ENCODE measurements at regions not wholly inside any gene's neighbourhood (a gene's known extent, or its start where the extent isn't known, plus 50 kb on each side); places are given as distances from the start of the nearest gene placed in this dataset.

DNA sequence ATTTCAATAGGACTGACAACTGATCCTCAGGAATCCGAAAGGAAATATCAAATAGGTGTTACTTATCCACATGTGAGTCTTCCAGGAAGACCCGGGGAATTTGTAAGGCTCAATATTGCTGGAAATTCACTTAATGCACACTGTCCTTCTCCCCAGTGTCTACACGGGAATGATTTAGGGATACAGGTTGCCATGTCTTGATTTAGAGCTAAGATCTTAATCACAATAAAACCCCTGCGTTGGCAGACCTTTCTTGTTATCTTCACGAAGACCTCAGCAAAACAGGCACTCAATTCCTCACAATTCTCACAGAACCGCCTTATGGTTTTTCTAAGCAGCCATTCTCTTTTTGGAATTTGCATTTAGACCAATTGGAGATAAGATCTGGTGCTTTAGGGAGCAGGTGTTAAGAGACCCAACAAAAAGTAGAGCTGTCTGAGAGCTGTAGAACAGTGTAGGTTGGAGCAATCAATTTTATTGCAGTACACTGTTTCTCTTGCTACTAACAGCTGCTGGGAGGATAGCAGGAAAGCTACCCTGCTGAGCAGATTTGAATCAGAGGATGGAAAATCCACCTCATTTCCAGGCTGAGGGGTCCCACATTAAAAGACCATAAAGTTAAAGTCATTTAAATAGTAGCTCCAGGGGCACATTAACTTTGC, 925.7 kb downstream of the EPHA3 start:
- Histone ChIP-seq H3K9ac (ENCODE audit: low read depth in 1 of 2, low read length in 2 of 2) (no peak overlapping the region), H3K4me1 (ENCODE audit: control insufficient read depth in 4 of 4, insufficient read depth in 4 of 4, low read length in 3 of 4) (no peaks in the 10 kb centered on the region), H3K9me3 (ENCODE audit: control insufficient read depth in 4 of 4, low read length in 3 of 4) (no peaks in the 10 kb centered on the region), H3K36me3 (ENCODE audit: control insufficient read depth in 4 of 4, insufficient read depth in 3 of 4, low read depth in 1 of 4, low read length in 3 of 4) (no peaks in the 10 kb centered on the region), H3K27me3 (ENCODE audit: control insufficient read depth in 4 of 4, insufficient read depth in 4 of 4, low read length in 3 of 4) (no peaks in the 10 kb centered on the region), H3K27ac (ENCODE audit: low read depth in 1 of 2, low read length in 2 of 2) (no peak overlapping the region), H3K4me3 (ENCODE audit: low read depth in 1 of 3, low read length in 3 of 3) (no peak overlapping the region)
- 52% methylated on average over 6 of the region's 6 CpGs for WGBS
- TF ChIP-seq FOXA2 (IDR thresholded peaks at IDR 0.05) (no peak), GABPA (IDR thresholded peaks at IDR 0.05 in 1 of 2, conservative IDR thresholded peaks at IDR 0.05 in 1 of 2) (no peak), SP1 (IDR thresholded peaks at IDR 0.05) (no peak)
- TF ChIP-seq, protein P1, sequence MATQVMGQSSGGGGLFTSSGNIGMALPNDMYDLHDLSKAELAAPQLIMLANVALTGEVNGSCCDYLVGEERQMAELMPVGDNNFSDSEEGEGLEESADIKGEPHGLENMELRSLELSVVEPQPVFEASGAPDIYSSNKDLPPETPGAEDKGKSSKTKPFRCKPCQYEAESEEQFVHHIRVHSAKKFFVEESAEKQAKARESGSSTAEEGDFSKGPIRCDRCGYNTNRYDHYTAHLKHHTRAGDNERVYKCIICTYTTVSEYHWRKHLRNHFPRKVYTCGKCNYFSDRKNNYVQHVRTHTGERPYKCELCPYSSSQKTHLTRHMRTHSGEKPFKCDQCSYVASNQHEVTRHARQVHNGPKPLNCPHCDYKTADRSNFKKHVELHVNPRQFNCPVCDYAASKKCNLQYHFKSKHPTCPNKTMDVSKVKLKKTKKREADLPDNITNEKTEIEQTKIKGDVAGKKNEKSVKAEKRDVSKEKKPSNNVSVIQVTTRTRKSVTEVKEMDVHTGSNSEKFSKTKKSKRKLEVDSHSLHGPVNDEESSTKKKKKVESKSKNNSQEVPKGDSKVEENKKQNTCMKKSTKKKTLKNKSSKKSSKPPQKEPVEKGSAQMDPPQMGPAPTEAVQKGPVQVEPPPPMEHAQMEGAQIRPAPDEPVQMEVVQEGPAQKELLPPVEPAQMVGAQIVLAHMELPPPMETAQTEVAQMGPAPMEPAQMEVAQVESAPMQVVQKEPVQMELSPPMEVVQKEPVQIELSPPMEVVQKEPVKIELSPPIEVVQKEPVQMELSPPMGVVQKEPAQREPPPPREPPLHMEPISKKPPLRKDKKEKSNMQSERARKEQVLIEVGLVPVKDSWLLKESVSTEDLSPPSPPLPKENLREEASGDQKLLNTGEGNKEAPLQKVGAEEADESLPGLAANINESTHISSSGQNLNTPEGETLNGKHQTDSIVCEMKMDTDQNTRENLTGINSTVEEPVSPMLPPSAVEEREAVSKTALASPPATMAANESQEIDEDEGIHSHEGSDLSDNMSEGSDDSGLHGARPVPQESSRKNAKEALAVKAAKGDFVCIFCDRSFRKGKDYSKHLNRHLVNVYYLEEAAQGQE (IDR thresholded peaks at IDR 0.05): no peak
- TF ChIP-seq, protein P2, sequence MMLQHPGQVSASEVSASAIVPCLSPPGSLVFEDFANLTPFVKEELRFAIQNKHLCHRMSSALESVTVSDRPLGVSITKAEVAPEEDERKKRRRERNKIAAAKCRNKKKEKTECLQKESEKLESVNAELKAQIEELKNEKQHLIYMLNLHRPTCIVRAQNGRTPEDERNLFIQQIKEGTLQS (IDR thresholded peaks at IDR 0.05): no peak
- TF ChIP-seq, protein P3, sequence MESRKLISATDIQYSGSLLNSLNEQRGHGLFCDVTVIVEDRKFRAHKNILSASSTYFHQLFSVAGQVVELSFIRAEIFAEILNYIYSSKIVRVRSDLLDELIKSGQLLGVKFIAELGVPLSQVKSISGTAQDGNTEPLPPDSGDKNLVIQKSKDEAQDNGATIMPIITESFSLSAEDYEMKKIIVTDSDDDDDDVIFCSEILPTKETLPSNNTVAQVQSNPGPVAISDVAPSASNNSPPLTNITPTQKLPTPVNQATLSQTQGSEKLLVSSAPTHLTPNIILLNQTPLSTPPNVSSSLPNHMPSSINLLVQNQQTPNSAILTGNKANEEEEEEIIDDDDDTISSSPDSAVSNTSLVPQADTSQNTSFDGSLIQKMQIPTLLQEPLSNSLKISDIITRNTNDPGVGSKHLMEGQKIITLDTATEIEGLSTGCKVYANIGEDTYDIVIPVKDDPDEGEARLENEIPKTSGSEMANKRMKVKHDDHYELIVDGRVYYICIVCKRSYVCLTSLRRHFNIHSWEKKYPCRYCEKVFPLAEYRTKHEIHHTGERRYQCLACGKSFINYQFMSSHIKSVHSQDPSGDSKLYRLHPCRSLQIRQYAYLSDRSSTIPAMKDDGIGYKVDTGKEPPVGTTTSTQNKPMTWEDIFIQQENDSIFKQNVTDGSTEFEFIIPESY (IDR thresholded peaks at IDR 0.05): no peak
- DNase-seq (ENCODE audit: low spot score): no peak

DNA sequence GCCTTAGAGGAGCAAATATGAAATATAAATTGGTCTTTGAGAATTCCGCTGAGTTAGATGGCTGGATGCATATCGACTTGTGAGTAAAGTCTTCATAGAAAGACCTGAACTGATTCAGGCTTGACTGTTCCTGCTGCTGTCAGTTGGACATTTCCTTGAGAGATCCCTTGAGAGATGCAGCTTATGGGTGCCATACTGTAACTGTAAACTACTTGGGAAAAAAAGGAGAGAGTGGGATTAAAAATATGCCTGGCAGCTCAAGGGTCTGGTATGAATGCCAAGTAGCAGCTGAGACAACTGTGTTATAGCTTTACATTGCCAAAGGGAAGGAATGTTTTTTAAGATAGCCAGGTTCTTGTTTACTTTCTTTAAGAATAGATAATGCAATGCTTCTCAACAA, 926.6 kb downstream of the EPHA3 start:
- WGBS: 89% methylated on average over 2 of the region's 2 CpGs
- H3K27me3 ChIP-seq (ENCODE audit: control insufficient read depth in 4 of 4, insufficient read depth in 4 of 4, low read length in 3 of 4): no peaks in the 10 kb centered on the region
- no peaks in the 10 kb centered on the region for H3K36me3 ChIP-seq (ENCODE audit: control insufficient read depth in 4 of 4, insufficient read depth in 3 of 4, low read depth in 1 of 4, low read length in 3 of 4)
- no peak for DNase-seq (ENCODE audit: low spot score)
- no peak overlapping the region for H3K27ac ChIP-seq (ENCODE audit: low read depth in 1 of 2, low read length in 2 of 2)
- H3K9me3 ChIP-seq (ENCODE audit: control insufficient read depth in 4 of 4, low read length in 3 of 4): no peaks in the 10 kb centered on the region
- no peaks in the 10 kb centered on the region for H3K4me1 ChIP-seq (ENCODE audit: control insufficient read depth in 4 of 4, insufficient read depth in 4 of 4, low read length in 3 of 4)
- H3K4me3 ChIP-seq (ENCODE audit: low read depth in 1 of 3, low read length in 3 of 3): no peak overlapping the region
- TF ChIP-seq YY1 (IDR thresholded peaks at IDR 0.05): no peak
- TF ChIP-seq, protein P1 (IDR thresholded peaks at IDR 0.05): no peak
- TF ChIP-seq, protein P2 (IDR thresholded peaks at IDR 0.05): no peak
- TF ChIP-seq TAF1 (conservative IDR thresholded peaks at IDR 0.05): no peak
- TF ChIP-seq EGR1 (IDR thresholded peaks at IDR 0.05; ENCODE audit: low read depth in 2 of 2): no peak
- TF ChIP-seq NR2F2 (IDR thresholded peaks at IDR 0.05): no peak
- TF ChIP-seq JUND (IDR thresholded peaks at IDR 0.05): no peak
- no peak for TF ChIP-seq CTCF (IDR thresholded peaks at IDR 0.05; ENCODE audit: low read depth, low read length, missing input control)
- TF ChIP-seq, protein P3 (IDR thresholded peaks at IDR 0.05): no peak
- no peak for TF ChIP-seq RXRA (IDR thresholded peaks at IDR 0.05)
- TF ChIP-seq SP1 (IDR thresholded peaks at IDR 0.05): no peak
- no peak for TF ChIP-seq RAD21 (IDR thresholded peaks at IDR 0.05)
- TF ChIP-seq GABPA (IDR thresholded peaks at IDR 0.05 in 1 of 2, conservative IDR thresholded peaks at IDR 0.05 in 1 of 2): no peak
- TF ChIP-seq FOXA1 (IDR thresholded peaks at IDR 0.05): no peak
- no peak overlapping the region for H3K9ac ChIP-seq (ENCODE audit: low read depth in 1 of 2, low read length in 2 of 2)
